ENCODE measurements at regions not wholly inside any gene's neighbourhood (a gene's known extent, or its start where the extent isn't known, plus 50 kb on each side); places are given as distances from the start of the nearest gene placed in this dataset.

GRCh38 chr2:128602038-128602698, 283.5 kb upstream of the HS6ST1 start:
- no peak overlapping the region for H3K9ac ChIP-seq (ENCODE audit: control insufficient read depth, extremely low read depth, insufficient read depth, low read length)
- DNase-seq (ENCODE audit: low read depth, low spot score), result no peak
- H3K4me2 ChIP-seq (ENCODE audit: control insufficient read depth, extremely low read depth, insufficient read depth, low read depth, low read length), result no peak overlapping the region
- H3K4me3 ChIP-seq (ENCODE audit: control insufficient read depth in 2 of 3, extremely low read depth in 1 of 3, insufficient read depth in 2 of 3, low read depth in 1 of 3, low read length in 3 of 3), result no peak overlapping the region
- H3K9me1 ChIP-seq (ENCODE audit: control insufficient read depth, extremely low read depth, insufficient read depth, low read length), result no peaks in the 10 kb centered on the region
- no peak overlapping the region for H2AFZ ChIP-seq (ENCODE audit: control insufficient read depth, low read length)
- TF ChIP-seq EZH2 (IDR thresholded peaks at IDR 0.05; ENCODE audit: low read length) (no peak), CTCF (optimal IDR thresholded peaks at IDR 0.05 in 1 of 3, IDR thresholded peaks at IDR 0.05 in 1 of 3, conservative IDR thresholded peaks at IDR 0.05 in 1 of 3; ENCODE audit: extremely low read depth in 1 of 3, insufficient read depth in 2 of 3, low read length in 3 of 3) (no peak)
- H3K4me1 ChIP-seq (ENCODE audit: control insufficient read depth, extremely low read depth, insufficient read depth, low read length), result no peaks in the 10 kb centered on the region
- no peaks in the 10 kb centered on the region for H4K20me1 ChIP-seq (ENCODE audit: control insufficient read depth, extremely low read depth, insufficient read depth, low read length)
- H3K36me3 ChIP-seq (ENCODE audit: control insufficient read depth in 2 of 2, extremely low read depth in 1 of 2, insufficient read depth in 2 of 2, low read length in 2 of 2), result no peaks in the 10 kb centered on the region
- FAIRE-seq, result no peak
- H3K9me3 ChIP-seq (ENCODE audit: control insufficient read depth, low read depth, low read length), result no peaks in the 10 kb centered on the region
- dilution Hi-C loops (cut with MboI; ENCODE audit: extremely low pct_ligation_motif_present, low sequenced_read_pairs), result no loop called here
- no peaks in the 10 kb centered on the region for H3K79me2 ChIP-seq (ENCODE audit: control insufficient read depth, insufficient read depth, low read length)
- no peaks in the 10 kb centered on the region for H3K27me3 ChIP-seq (ENCODE audit: control insufficient read depth, extremely low read depth, insufficient read depth, low read length)
- H3K27ac ChIP-seq (ENCODE audit: control insufficient read depth, insufficient read depth, low read length), result no peak overlapping the region

GRCh38 chr2:128602699-128603101, 284.0 kb upstream of the HS6ST1 start:
- dilution Hi-C loops (cut with MboI; ENCODE audit: extremely low pct_ligation_motif_present, low sequenced_read_pairs), result no loop called here
- no peak overlapping the region for H3K4me2 ChIP-seq (ENCODE audit: control insufficient read depth, extremely low read depth, insufficient read depth, low read depth, low read length)
- H2AFZ ChIP-seq (ENCODE audit: control insufficient read depth, low read length), result no peak overlapping the region
- H3K27ac ChIP-seq (ENCODE audit: control insufficient read depth, insufficient read depth, low read length), result no peak overlapping the region
- H3K9me1 ChIP-seq (ENCODE audit: control insufficient read depth, extremely low read depth, insufficient read depth, low read length), result no peaks in the 10 kb centered on the region
- H3K4me3 ChIP-seq (ENCODE audit: control insufficient read depth in 2 of 3, extremely low read depth in 1 of 3, insufficient read depth in 2 of 3, low read depth in 1 of 3, low read length in 3 of 3), result no peak overlapping the region
- TF ChIP-seq EZH2 (IDR thresholded peaks at IDR 0.05; ENCODE audit: low read length) (no peak), CTCF (optimal IDR thresholded peaks at IDR 0.05 in 1 of 3, IDR thresholded peaks at IDR 0.05 in 1 of 3, conservative IDR thresholded peaks at IDR 0.05 in 1 of 3; ENCODE audit: extremely low read depth in 1 of 3, insufficient read depth in 2 of 3, low read length in 3 of 3) (no peak)
- no peak for DNase-seq (ENCODE audit: low read depth, low spot score)
- no peaks in the 10 kb centered on the region for H3K36me3 ChIP-seq (ENCODE audit: control insufficient read depth in 2 of 2, extremely low read depth in 1 of 2, insufficient read depth in 2 of 2, low read length in 2 of 2)
- H3K9me3 ChIP-seq (ENCODE audit: control insufficient read depth, low read depth, low read length), result no peaks in the 10 kb centered on the region
- H3K79me2 ChIP-seq (ENCODE audit: control insufficient read depth, insufficient read depth, low read length), result no peaks in the 10 kb centered on the region
- no peak overlapping the region for H3K9ac ChIP-seq (ENCODE audit: control insufficient read depth, extremely low read depth, insufficient read depth, low read length)
- no peaks in the 10 kb centered on the region for H3K27me3 ChIP-seq (ENCODE audit: control insufficient read depth, extremely low read depth, insufficient read depth, low read length)
- FAIRE-seq, result no peak
- no peaks in the 10 kb centered on the region for H4K20me1 ChIP-seq (ENCODE audit: control insufficient read depth, extremely low read depth, insufficient read depth, low read length)
- H3K4me1 ChIP-seq (ENCODE audit: control insufficient read depth, extremely low read depth, insufficient read depth, low read length), result no peaks in the 10 kb centered on the region
